H9 (cell line): ENCODE measurements at regions not wholly inside any gene's neighbourhood (a gene's known extent, or its start where the extent isn't known, plus 50 kb on each side); places are given as distances from the start of the nearest gene placed in this dataset.

Experiments used
- DNase-seq: peaks from one replicate; pipeline ENCODE4 v3.0.0-alpha.2; 2017
- H2AFZ ChIP-seq: one replicate; pipeline ENCODE4 v1.6.1; 2013; ENCODE audit warnings: mild to moderate bottlenecking, low read length, control low read depth, moderate library complexity
- H2AK5ac ChIP-seq: 2 replicates; pipeline ENCODE4 v1.6.1; 2013; ENCODE audit warnings: low read length, control low read depth, mixed read lengths; ENCODE audit not compliant: insufficient read length
- H2BK120ac ChIP-seq: one replicate; pipeline ENCODE4 v1.6.1; 2013; ENCODE audit warnings: low read depth, mild to moderate bottlenecking, low read length, control low read depth, inconsistent platforms; ENCODE audit not compliant: poor library complexity, severe bottlenecking
- H2BK12ac ChIP-seq: 2 replicates; pipeline ENCODE4 v1.6.1; 2013; ENCODE audit warnings: low read length, control low read depth, mixed read lengths, low read depth; ENCODE audit not compliant: insufficient read length
- H2BK15ac ChIP-seq: 2 replicates; pipeline ENCODE4 v1.6.1; 2013; ENCODE audit warnings: low read depth, low read length, control low read depth
- H2BK20ac ChIP-seq: one replicate; pipeline ENCODE4 v1.6.1; 2013; ENCODE audit warnings: low read depth, mild to moderate bottlenecking, low read length, control low read depth, inconsistent platforms; ENCODE audit not compliant: poor library complexity, severe bottlenecking
- H2BK5ac ChIP-seq: 2 replicates; pipeline ENCODE4 v1.6.1; 2013; ENCODE audit warnings: low read length, control low read depth, mixed read lengths; ENCODE audit not compliant: insufficient read length
- H3K14ac ChIP-seq: 2 replicates; pipeline ENCODE4 v1.6.1; 2013; ENCODE audit warnings: low read length, control low read depth; ENCODE audit not compliant: insufficient read depth
- H3K18ac ChIP-seq: 2 replicates; pipeline ENCODE4 v1.6.1; 2013; ENCODE audit warnings: low read depth, mild to moderate bottlenecking, mixed read lengths, low read length, control low read depth; ENCODE audit not compliant: insufficient read length
- H3K23ac ChIP-seq: 2 replicates; pipeline ENCODE4 v1.6.1; 2013; ENCODE audit warnings: low read length, control low read depth, mixed read lengths, low read depth; ENCODE audit not compliant: insufficient read length
- H3K23me2 ChIP-seq: 2 replicates; pipeline ENCODE4 v1.6.1; 2013; ENCODE audit warnings: low read depth, mild to moderate bottlenecking, mixed read lengths, low read length, control low read depth; ENCODE audit not compliant: insufficient read length, poor library complexity, severe bottlenecking
- H3K27ac ChIP-seq: 2 replicates; pipeline ENCODE4 v1.5.1; 2013; ENCODE audit warnings: low read length, control low read depth, mixed read lengths, low read depth; ENCODE audit not compliant: insufficient read length
- H3K27me3 ChIP-seq: 2 replicates; pipeline ENCODE4 v1.6.1; 2013; ENCODE audit warnings: low read length, control low read depth, inconsistent platforms; ENCODE audit not compliant: insufficient read depth
- H3K4ac ChIP-seq: 2 replicates; pipeline ENCODE4 v1.6.1; 2013; ENCODE audit warnings: low read depth, mild to moderate bottlenecking, control low read depth, inconsistent platforms, low read length, moderate library complexity
- H3K4me1 ChIP-seq: 2 replicates; pipeline ENCODE4 v1.6.1; 2013; ENCODE audit warnings: low read length, control low read depth, inconsistent platforms; ENCODE audit not compliant: insufficient read depth
- H3K4me2 ChIP-seq: 2 replicates; pipeline ENCODE4 v1.6.1; 2013; ENCODE audit warnings: low read length, control low read depth, mixed read lengths; ENCODE audit not compliant: insufficient read length, insufficient read depth
- H3K56ac ChIP-seq: 2 replicates; pipeline ENCODE4 v1.6.1; 2013; ENCODE audit warnings: low read depth, mild to moderate bottlenecking, mixed read lengths, low read length, control low read depth; ENCODE audit not compliant: insufficient read length
- H3K79me1 ChIP-seq: 2 replicates; pipeline ENCODE4 v1.6.1; 2013; ENCODE audit warnings: low read depth, mild to moderate bottlenecking, moderate library complexity, low read length, control low read depth, inconsistent platforms; ENCODE audit not compliant: insufficient read depth, poor library complexity, severe bottlenecking
- H3K79me2 ChIP-seq: 2 replicates; pipeline ENCODE4 v1.6.1; 2013; ENCODE audit warnings: low read length, control low read depth, inconsistent platforms; ENCODE audit not compliant: insufficient read depth
- H3K9ac ChIP-seq: 2 replicates; pipeline ENCODE4 v1.6.1; 2013; ENCODE audit warnings: low read length, control low read depth, mixed read lengths; ENCODE audit not compliant: insufficient read length; ENCODE audit errors: extremely low read depth
- H3K9me3 ChIP-seq: one replicate; pipeline ENCODE4 v1.6.1; 2013; ENCODE audit warnings: low read depth, low read length, inconsistent platforms; ENCODE audit not compliant: control insufficient read depth
- H3T11ph ChIP-seq: one replicate; pipeline ENCODE4 v1.6.1; 2013; ENCODE audit warnings: mild to moderate bottlenecking, low read length, control low read depth, inconsistent platforms
- H4K20me1 ChIP-seq: one replicate; pipeline ENCODE4 v1.6.1; 2013; ENCODE audit not compliant: control insufficient read depth, insufficient read length, insufficient read depth
- H4K5ac ChIP-seq: 2 replicates; pipeline ENCODE4 v1.6.1; 2013; ENCODE audit warnings: low read depth, mild to moderate bottlenecking, mixed read lengths, low read length, control low read depth; ENCODE audit not compliant: insufficient read length
- H4K8ac ChIP-seq: replicated peaks from 2 replicates; pipeline ENCODE4 v1.6.1; 2013; ENCODE audit warnings: low read length, control low read depth, mixed read lengths, low read depth; ENCODE audit not compliant: insufficient read length
- H4K91ac ChIP-seq: 2 replicates; pipeline ENCODE4 v1.6.1; 2013; ENCODE audit warnings: low read depth, mild to moderate bottlenecking, moderate library complexity, mixed read lengths, low read length, control low read depth; ENCODE audit not compliant: insufficient read length
- H3K27ac Mint-ChIP-seq, 3 experiments: 2 replicates in 2 of 3; 3 replicates in 1 of 3; pipeline ENCODE4 v1.8.0; 2020 to 2021; ENCODE audit warnings: mixed read lengths in 3 of 3, mild to moderate bottlenecking in 1 of 3, moderate library complexity in 1 of 3
- H3K27me3 Mint-ChIP-seq: 2 replicates; pipeline ENCODE4 v1.8.0; 2021; ENCODE audit warnings: low read depth, mild to moderate bottlenecking, moderate library complexity, mixed read lengths
- H3K36me3 Mint-ChIP-seq, 3 experiments: 2 replicates in 2 of 3; 3 replicates in 1 of 3; pipeline ENCODE4 v1.8.0; 2020 to 2021; ENCODE audit warnings: low read depth in 3 of 3, mixed read lengths in 3 of 3; ENCODE audit not compliant: insufficient read depth in 1 of 3
- H3K4me1 Mint-ChIP-seq, 2 experiments: 2 replicates each; pipeline ENCODE4 v1.8.0; 2020; ENCODE audit warnings: mixed read lengths in 2 of 2
- H3K4me3 Mint-ChIP-seq, 2 experiments: 2 replicates in 1 of 2; 3 replicates in 1 of 2; pipeline ENCODE4 v1.8.0; 2020 to 2021; ENCODE audit warnings: mild to moderate bottlenecking in 2 of 2, mixed read lengths in 2 of 2, moderate library complexity in 1 of 2
- H3K9me3 Mint-ChIP-seq, 2 experiments: 2 replicates in 1 of 2; 3 replicates in 1 of 2; pipeline ENCODE4 v1.8.0; 2020; ENCODE audit warnings: mild to moderate bottlenecking in 2 of 2, mixed read lengths in 2 of 2, moderate library complexity in 1 of 2
- CTCF ChIP-seq: fragments of 200-600 bp; sonication (generic); conservative IDR thresholded peaks from 3 replicates; pipeline ENCODE4 v1.8.0; 2021; ENCODE audit warnings: antibody characterized with exemption, mild to moderate bottlenecking
- WGBS: extraction: QIAGEN DNeasy Blood & Tissue Kit; methylation state at CpG from one replicate; pipeline ENCODE4 v1.1.7; 2013; ENCODE audit warnings: missing lambda C conversion rate, low lambda C conversion rate, mixed read lengths; ENCODE audit not compliant: insufficient read length; ENCODE audit errors: extremely low coverage; 5-methylcytosine and 5-hydroxymethylcytosine counted together

- no peaks in the 10 kb centered on the region for H3K9me3 Mint-ChIP-seq
- peaks cover 10 to 13% of the 10 kb centered on the region in 2 experiments for H3K4me1 Mint-ChIP-seq
Observed at GRCh38 chr7:120184866-120185265, 88.1 kb upstream of the KCND2 start.

More at GRCh38 chr7:120184866-120185265, 88.1 kb upstream of the KCND2 start:
- H3K23ac ChIP-seq = no peak overlapping the region
- no peak overlapping the region for H4K5ac ChIP-seq
- no peaks in the 10 kb centered on the region for H3K79me1 ChIP-seq
- H3K79me2 ChIP-seq = no peaks in the 10 kb centered on the region
- H3K27ac Mint-ChIP-seq = no peak overlapping the region
- H2AK5ac ChIP-seq = no peak overlapping the region
- H2BK20ac ChIP-seq = no peak overlapping the region
- H3K23me2 ChIP-seq = no peaks in the 10 kb centered on the region
- no peak for DNase-seq
- no peaks in the 10 kb centered on the region for H3K27me3 Mint-ChIP-seq
- WGBS = no CpG with 5 or more reads among the region's 1 CpG
- H4K20me1 ChIP-seq = no peaks in the 10 kb centered on the region
- H3K27me3 ChIP-seq = no peaks in the 10 kb centered on the region
- H2BK12ac ChIP-seq = no peak overlapping the region
- no peak for TF ChIP-seq CTCF
- H3K27ac ChIP-seq = no peak overlapping the region
- H3K4me1 ChIP-seq = no peaks in the 10 kb centered on the region; the same call in 1 of the 2 replicates
- H2AFZ ChIP-seq = no peak overlapping the region
- no peak overlapping the region for H2BK15ac ChIP-seq
- no peak overlapping the region for H2BK120ac ChIP-seq
- no peak overlapping the region for H3K56ac ChIP-seq
- no peak overlapping the region for H4K8ac ChIP-seq
- no peak overlapping the region for H4K91ac ChIP-seq
- H3K4me3 Mint-ChIP-seq = no peak overlapping the region
- no peaks in the 10 kb centered on the region for H3K36me3 Mint-ChIP-seq
- H3K18ac ChIP-seq = no peak overlapping the region
- no peak overlapping the region for H3T11ph ChIP-seq
- no peak overlapping the region for H2BK5ac ChIP-seq
- H3K9ac ChIP-seq = no peak overlapping the region
- H3K4me2 ChIP-seq = no peak overlapping the region
- no peak overlapping the region for H3K14ac ChIP-seq
- no peaks in the 10 kb centered on the region for H3K9me3 ChIP-seq
- H3K4ac ChIP-seq = no peak overlapping the region
